GM12891 (cell line): ENCODE measurements at regions not wholly inside any gene's neighbourhood (a gene's known extent, or its start where the extent isn't known, plus 50 kb on each side); places are given as distances from the start of the nearest gene placed in this dataset.

Experiments
- DNase-seq: peaks from one replicate; pipeline ENCODE4 v3.0.0; 2011; ENCODE audit warnings: low spot score; ENCODE audit not compliant: insufficient read length
- FAIRE-seq: peaks from 2 replicates; lab custom pipeline; 2011; peaks lifted over from hg19 to GRCh38; lab: Jason Lieb, UNC
- PAX5 ChIP-seq: IDR thresholded peaks from 2 replicates; pipeline ENCODE4 v1.6.1; 2011; ENCODE audit warnings: low read length, moderate library complexity, mild to moderate bottlenecking; ENCODE audit not compliant: insufficient read depth, severe bottlenecking
- POLR2A ChIP-seq: IDR thresholded peaks from 2 replicates; pipeline ENCODE4 v1.6.1; 2011; ENCODE audit warnings: low read depth, low read length, control low read depth
- POLR2AphosphoS5 ChIP-seq: IDR thresholded peaks from 2 replicates; pipeline ENCODE4 v1.6.1; 2011; ENCODE audit warnings: low read depth, low read length, control low read depth
- POU2F2 ChIP-seq: IDR thresholded peaks from 2 replicates; pipeline ENCODE4 v1.6.1; 2011; ENCODE audit warnings: low read depth, mild to moderate bottlenecking, control low read depth, low read length, moderate library complexity
- SPI1 ChIP-seq: IDR thresholded peaks from 2 replicates; pipeline ENCODE4 v1.6.1; 2011; ENCODE audit warnings: low read depth, low read length, control low read depth
- TAF1 ChIP-seq: IDR thresholded peaks from 2 replicates; pipeline ENCODE4 v1.6.1; 2011; ENCODE audit warnings: low read depth, low read length, control low read depth

DNA sequence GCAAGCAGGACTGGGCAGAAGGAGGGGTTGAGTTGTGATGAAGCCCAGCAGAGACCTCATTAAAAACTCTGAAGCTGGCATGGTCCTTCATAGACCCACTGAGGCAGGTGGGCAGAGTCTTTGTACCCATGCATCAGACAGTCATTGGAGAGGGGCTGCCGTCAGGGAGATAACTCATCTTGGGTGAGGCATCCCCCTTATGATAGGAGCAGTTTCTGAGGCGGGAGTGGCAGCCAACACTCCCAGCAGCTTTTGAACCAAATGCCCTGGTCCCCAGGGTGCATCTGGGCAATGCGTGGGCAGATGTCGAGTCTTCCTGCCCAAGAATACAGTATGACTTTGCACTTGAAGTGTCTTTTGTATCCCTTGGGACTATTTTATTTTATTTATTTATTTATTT lies 68.1 kb downstream of the HTR5A start:
- no peak for DNase-seq
- FAIRE-seq, result no peak

DNA sequence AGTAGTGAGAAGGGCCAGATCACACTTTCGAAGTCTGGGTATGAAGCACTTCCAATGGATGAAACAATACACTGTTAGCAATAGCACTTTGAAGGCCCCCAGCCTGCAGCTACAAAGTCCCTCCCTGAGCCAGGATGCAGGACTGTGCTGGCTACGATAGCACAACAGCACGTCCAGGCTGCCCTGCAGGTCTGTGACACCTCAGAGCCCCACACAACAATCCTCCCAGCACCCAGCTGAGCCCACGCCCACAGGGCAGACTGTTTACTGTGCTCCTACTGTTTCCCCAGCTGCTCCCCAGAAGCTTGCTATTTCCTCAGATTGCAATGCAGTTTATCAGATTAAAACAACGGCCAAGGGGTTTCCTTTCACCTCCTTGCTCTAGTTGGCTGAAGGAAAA lies 71.4 kb downstream of the HTR5A start:
- FAIRE-seq (no peak), DNase-seq (no peak)
- TF ChIP-seq SPI1, result no peak
- no peak for TF ChIP-seq PAX5
- no peak for TF ChIP-seq POLR2AphosphoS5
- no peak for TF ChIP-seq POLR2A
- no peak for TF ChIP-seq TAF1
- TF ChIP-seq POU2F2, result no peak

More for the DNA sequence above, 68.1 kb downstream of the HTR5A start:
- TF ChIP-seq SPI1 (no peak), POLR2AphosphoS5 (no peak), POU2F2 (no peak)

DNA sequence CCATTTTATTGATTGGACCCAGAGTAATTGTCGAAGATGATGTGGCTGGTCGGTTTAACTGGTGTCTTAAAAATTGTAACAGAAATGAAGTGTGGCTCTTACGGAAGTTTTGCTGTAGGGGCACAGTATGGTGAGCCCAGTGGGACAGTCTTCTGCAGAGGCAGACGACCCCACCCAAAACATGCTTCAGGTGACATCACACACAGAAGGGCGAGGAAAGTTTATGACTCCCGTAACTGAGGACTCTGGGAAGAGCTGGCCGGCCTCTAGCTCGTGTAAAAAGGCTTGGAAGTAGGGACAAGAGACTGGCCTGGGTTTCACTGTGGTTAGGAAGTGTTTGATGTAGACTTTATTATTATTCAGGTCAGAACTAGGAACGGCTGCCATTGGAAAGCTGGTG lies 73.3 kb downstream of the HTR5A start:
- TF ChIP-seq POLR2A, result no peak
- no peak for TF ChIP-seq SPI1
- no peak for DNase-seq
- FAIRE-seq, result no peak

DNA sequence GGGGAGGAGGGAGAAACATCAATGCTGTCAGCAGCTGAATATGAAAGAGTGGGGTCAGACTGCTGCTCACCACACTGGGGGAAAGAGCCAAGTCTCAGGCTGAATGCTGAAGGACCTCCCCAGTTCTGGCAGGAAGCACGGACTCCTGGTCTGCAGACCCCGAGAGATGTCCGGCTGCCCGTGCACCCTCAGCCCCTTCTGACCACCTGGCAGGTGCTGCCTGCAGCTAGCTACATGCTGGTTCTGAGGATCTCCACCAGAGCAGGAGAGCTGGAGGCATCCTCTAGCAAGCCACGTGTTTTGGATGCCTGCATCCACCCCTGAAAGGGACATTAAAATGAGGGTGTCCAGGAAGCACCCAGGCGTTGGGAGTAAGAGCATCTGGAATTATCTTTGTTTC lies 74.2 kb downstream of the HTR5A start:
- TF ChIP-seq POU2F2, result no peak
- no peak for TF ChIP-seq TAF1
- no peak for TF ChIP-seq POLR2AphosphoS5
- no peak for TF ChIP-seq PAX5
- no peak for TF ChIP-seq SPI1
- no peak for TF ChIP-seq POLR2A
- no peak for DNase-seq
- no peak for FAIRE-seq

DNA sequence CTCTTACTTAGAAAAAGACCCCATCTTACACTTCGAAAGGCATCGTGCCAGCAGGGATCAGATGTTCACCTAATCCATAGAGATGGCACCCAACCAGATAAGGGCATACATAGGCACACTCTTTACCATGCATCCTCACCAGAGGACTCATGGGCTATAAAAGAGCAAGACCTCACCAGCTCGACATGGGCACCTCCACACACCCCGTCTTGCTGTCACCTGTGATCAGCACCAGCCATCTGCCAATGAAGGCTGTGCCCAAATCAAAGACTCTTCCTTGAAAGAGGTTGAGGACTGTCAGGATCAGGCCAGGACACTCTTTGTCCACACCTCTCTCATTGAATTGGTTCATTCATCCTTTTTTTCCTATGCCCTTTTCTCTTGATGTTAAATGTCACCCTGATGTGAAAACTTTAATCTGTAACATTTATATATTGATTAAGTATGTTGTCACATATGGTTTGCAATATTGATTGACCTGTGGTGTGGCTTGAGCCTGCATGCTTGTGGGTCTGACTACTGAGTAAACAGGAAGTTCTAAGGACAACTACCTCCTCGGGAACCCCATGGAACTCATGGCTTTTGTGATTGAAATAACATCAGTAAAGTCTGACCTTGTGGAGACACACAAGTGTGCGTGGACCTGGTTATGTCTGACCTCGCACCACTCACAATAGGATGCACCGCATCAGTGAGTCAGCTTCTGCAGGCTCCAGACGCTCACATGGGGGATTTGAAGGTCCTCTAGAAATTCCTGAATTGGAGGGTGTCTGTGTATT lies 75.5 kb downstream of the HTR5A start:
- FAIRE-seq, result no peak
- TF ChIP-seq POLR2A, result no peak
- no peak for DNase-seq

DNA sequence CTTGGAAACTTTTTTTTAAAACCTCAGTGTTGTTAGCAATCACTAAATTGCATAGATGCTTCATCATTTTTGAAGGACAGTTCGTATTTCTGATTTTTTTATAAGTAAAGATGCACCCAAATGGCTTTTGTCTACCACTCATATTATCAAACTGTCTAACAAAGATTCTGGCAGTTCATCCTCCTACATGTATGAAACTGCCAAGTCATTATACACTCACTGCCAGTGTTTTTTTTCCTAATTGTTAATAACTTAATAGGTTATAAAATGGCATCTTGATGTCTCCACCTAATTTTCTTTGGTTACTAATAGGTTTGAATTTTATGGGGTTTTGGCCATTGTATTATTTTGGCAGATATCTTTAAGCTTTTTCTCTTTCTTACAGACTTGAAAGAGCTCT lies 77.0 kb downstream of the HTR5A start:
- DNase-seq, result no peak
- FAIRE-seq, result no peak
- TF ChIP-seq POLR2A (no peak), POU2F2 (no peak), SPI1 (no peak), TAF1 (no peak), POLR2AphosphoS5 (no peak), PAX5 (no peak)

DNA sequence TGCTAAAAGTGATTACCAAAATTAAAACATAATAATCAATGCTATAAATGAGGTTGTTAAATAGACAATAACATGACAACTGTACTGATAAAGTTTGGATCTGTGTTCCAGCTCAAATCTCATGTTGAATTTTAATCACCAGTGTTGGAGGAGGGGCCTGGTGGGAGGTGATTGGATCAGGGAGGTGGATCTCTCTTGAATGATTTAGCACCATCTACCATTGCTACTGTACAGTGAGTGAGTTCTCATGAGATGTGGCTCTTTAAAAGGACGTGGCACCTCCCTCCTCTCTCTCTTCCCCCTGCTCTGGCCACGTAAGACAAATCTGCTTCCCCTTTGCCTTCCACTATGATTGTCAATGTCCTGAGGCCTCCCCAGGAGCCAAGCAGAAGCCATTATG lies 77.5 kb downstream of the HTR5A start:
- FAIRE-seq (no peak), DNase-seq (no peak)
- TF ChIP-seq POLR2A (no peak), POLR2AphosphoS5 (no peak), SPI1 (no peak), TAF1 (no peak), PAX5 (no peak), POU2F2 (no peak)

DNA sequence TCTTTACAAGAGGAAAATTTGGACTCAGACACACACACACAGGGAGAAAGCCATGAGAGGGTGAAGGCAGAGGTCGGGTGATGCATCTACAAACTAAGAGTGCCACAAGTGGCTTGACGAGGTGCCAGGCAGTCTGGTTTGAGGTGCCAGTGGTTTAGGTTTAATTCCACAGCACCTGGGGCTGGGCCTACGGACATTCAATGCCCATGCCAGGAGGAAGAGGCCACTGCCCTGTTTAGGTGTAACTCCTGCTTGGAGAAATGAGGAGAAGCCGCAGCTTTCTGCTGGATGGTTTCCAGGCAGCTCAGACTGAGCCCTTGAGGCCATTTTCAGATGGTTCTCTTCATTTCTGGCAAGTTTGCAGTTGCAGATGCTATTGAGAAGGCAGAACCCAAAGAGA lies 83.6 kb downstream of the HTR5A start:
- DNase-seq (no peak), FAIRE-seq (no peak)
- no peak for TF ChIP-seq SPI1
- TF ChIP-seq POLR2AphosphoS5, result no peak
- no peak for TF ChIP-seq PAX5
- no peak for TF ChIP-seq TAF1
- TF ChIP-seq POU2F2, result no peak
- no peak for TF ChIP-seq POLR2A

DNA sequence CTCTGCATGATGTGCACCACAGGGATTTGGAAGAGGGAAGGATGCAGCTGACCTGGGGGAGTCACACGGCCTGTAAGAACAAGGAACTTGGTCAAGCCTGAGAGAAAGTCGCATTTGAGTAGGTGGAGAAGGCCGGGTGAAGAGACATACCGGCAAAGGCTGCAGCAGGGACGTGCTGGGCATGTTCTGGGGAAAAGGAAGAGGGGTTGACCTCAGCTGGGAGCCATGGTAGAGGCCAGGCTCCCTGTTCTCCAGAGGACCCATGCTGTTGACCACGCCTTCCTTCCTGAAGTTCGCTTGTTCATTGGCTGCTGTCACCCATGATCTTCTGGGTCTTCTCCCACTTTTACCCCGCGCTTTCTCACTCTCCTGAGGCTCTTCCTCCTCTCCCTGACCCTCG lies 84.5 kb downstream of the HTR5A start:
- no peak for DNase-seq
- TF ChIP-seq SPI1 (no peak), POLR2AphosphoS5 (no peak), POLR2A (no peak), TAF1 (no peak)
- FAIRE-seq, result no peak

DNA sequence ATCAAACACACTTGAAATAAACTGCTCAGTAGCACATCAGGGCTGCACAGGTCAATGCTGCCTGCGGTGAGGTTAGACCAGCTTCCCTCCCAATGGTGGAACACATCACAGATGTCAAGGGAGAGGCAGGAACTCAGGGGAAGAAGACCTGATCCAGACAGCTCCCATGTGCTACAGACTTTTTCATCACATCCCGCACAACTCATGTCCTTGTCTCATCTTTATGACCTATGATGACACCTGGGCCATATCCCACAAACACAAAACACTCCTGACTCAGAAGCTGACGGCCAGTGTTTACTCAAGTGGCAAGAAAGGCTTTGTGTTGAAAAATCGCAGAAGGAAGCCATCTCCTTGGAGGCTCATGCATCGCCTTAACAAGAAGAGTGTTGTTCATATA lies 91.6 kb downstream of the HTR5A start:
- no peak for TF ChIP-seq POLR2A
- TF ChIP-seq POLR2AphosphoS5, result no peak
- TF ChIP-seq SPI1, result no peak
- TF ChIP-seq TAF1, result no peak
- no peak for TF ChIP-seq POU2F2
- TF ChIP-seq PAX5, result no peak
- FAIRE-seq, result no peak

DNA sequence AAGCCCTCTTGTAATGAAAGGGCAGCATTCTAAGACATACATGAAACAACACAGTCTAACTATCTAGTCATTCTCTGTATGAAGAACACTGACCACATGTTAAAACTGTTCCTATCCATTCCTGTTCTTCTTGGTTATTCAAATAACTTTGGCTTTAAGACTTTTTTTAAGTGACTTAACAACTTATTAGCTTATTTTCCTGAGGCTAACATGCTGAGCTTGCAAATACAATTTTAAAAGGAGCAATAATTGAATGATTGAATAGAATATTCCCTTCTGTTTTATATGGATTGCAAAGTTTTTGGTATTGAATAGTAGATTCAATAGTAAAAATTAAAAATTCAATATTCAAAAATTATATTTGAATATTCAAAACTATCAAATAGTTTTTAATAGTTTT lies 92.3 kb downstream of the HTR5A start:
- DNase-seq, result no peak
- TF ChIP-seq TAF1 (no peak), POLR2AphosphoS5 (no peak), SPI1 (no peak)
- no peak for FAIRE-seq

More for the DNA sequence above, 91.6 kb downstream of the HTR5A start:
- no peak for DNase-seq

DNA sequence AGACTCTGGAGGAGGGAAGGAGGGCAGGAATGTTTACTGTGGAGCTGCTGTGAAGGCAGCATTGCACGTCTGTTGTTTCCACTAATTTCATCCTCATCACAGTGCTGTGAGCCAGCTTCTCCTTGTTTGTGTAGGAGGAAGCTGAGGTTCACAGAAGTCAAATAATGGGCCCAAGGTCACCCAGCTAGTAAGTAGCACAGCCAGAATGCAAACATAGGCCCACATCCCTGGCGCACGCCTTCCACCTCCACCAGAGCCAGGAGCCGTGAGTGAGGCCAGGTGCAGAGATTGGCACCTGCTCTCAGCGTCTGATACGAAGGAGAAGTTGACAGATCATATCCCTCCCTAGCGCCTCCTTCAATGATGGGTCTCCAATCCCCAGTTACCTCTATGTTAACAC lies 93.6 kb downstream of the HTR5A start:
- no peak for FAIRE-seq
- TF ChIP-seq POLR2AphosphoS5 (no peak), TAF1 (no peak), SPI1 (no peak), POU2F2 (no peak), POLR2A (no peak), PAX5 (no peak)
- DNase-seq, result no peak
